Trophoblast cell (in vitro differentiated cells and primary cell): ENCODE measurements at regions not wholly inside any gene's neighbourhood (a gene's known extent, or its start where the extent isn't known, plus 50 kb on each side); places are given as distances from the start of the nearest gene placed in this dataset.

Experiments
- DNase-seq, 2 donors: peaks; one replicate each; pipeline ENCODE4 v3.0.0-alpha.2; 2016
- H2AFZ ChIP-seq: 2 replicates; pipeline ENCODE4 v1.6.1; 2013; ENCODE audit warnings: low read length, moderate library complexity, mild to moderate bottlenecking; ENCODE audit not compliant: insufficient read depth, poor library complexity
- H2AK5ac ChIP-seq: 2 replicates; pipeline ENCODE4 v1.6.1; 2013; ENCODE audit warnings: mild to moderate bottlenecking, low read length
- H2BK120ac ChIP-seq: 2 replicates; pipeline ENCODE4 v1.6.1; 2013; ENCODE audit warnings: low read length, mild to moderate bottlenecking, moderate library complexity; ENCODE audit not compliant: insufficient read depth, poor library complexity
- H2BK12ac ChIP-seq: 2 replicates; pipeline ENCODE4 v1.6.1; 2013; ENCODE audit warnings: mild to moderate bottlenecking, low read length, moderate library complexity
- H2BK5ac ChIP-seq: 2 replicates; pipeline ENCODE4 v1.6.1; 2013; ENCODE audit warnings: low read length, low read depth, moderate library complexity, mild to moderate bottlenecking; ENCODE audit not compliant: poor library complexity
- H3K14ac ChIP-seq: 2 replicates; pipeline ENCODE4 v1.6.1; 2013; ENCODE audit warnings: mild to moderate bottlenecking, low read length
- H3K18ac ChIP-seq: 2 replicates; pipeline ENCODE4 v1.6.1; 2013; ENCODE audit warnings: mild to moderate bottlenecking, low read length
- H3K23ac ChIP-seq: 2 replicates; pipeline ENCODE4 v1.6.1; 2013; ENCODE audit warnings: low read length
- H3K27ac ChIP-seq: 2 replicates; pipeline ENCODE4 v1.5.1; 2013; ENCODE audit warnings: low read depth, mild to moderate bottlenecking, inconsistent platforms, low read length, moderate library complexity
- H3K27me3 ChIP-seq: 2 replicates; pipeline ENCODE4 v1.6.1; 2013; ENCODE audit warnings: inconsistent platforms, mild to moderate bottlenecking, low read length, moderate library complexity; ENCODE audit not compliant: insufficient read depth
- H3K36me3 ChIP-seq, 2 experiments: 1 replicate in 1 of 2; 2 replicates in 1 of 2; pipeline ENCODE4 v1.6.1; 2013; ENCODE audit warnings: low read length in 2 of 2, mild to moderate bottlenecking in 2 of 2, moderate library complexity in 1 of 2; ENCODE audit not compliant: insufficient read depth in 2 of 2, control insufficient read depth in 1 of 2
- H3K4ac ChIP-seq: 2 replicates; pipeline ENCODE4 v1.6.1; 2013; ENCODE audit warnings: low read depth, mild to moderate bottlenecking, low read length, moderate library complexity
- H3K4me1 ChIP-seq, 2 experiments: 1 replicate in 1 of 2; 2 replicates in 1 of 2; pipeline ENCODE4 v1.6.1; 2013; ENCODE audit warnings: low read length in 2 of 2, mild to moderate bottlenecking in 2 of 2, moderate library complexity in 1 of 2; ENCODE audit not compliant: insufficient read depth in 2 of 2, control insufficient read depth in 1 of 2
- H3K4me2 ChIP-seq: 2 replicates; pipeline ENCODE4 v1.6.1; 2013; ENCODE audit warnings: inconsistent platforms, mild to moderate bottlenecking, low read length, moderate library complexity
- H3K4me3 ChIP-seq: 2 replicates; pipeline ENCODE4 v1.5.1; 2013; ENCODE audit warnings: mild to moderate bottlenecking, low read depth, low read length, inconsistent platforms
- H3K79me1 ChIP-seq: one replicate; pipeline ENCODE4 v1.6.1; 2013; ENCODE audit warnings: low read length
- H3K79me2 ChIP-seq: 2 replicates; pipeline ENCODE4 v1.6.1; 2013; ENCODE audit warnings: low read length, mild to moderate bottlenecking; ENCODE audit not compliant: control insufficient read depth, insufficient read depth, poor library complexity
- H3K9ac ChIP-seq: 2 replicates; pipeline ENCODE4 v1.6.1; 2013; ENCODE audit warnings: mild to moderate bottlenecking, low read length
- H3K9me3 ChIP-seq: 2 replicates; pipeline ENCODE4 v1.6.1; 2013; ENCODE audit warnings: low read depth, mild to moderate bottlenecking, control low read depth, inconsistent platforms, low read length; ENCODE audit not compliant: insufficient read depth
- H4K12ac ChIP-seq: 2 replicates; pipeline ENCODE4 v1.6.1; 2013; ENCODE audit warnings: low read depth, mild to moderate bottlenecking, low read length, moderate library complexity
- H4K8ac ChIP-seq: 2 replicates; pipeline ENCODE4 v1.6.1; 2013; ENCODE audit warnings: low read depth, mild to moderate bottlenecking, low read length, moderate library complexity
- H4K91ac ChIP-seq: one replicate; pipeline ENCODE4 v1.6.1; 2013; ENCODE audit warnings: low read depth, mild to moderate bottlenecking, low read length, moderate library complexity
- WGBS: extraction: QIAGEN DNeasy Blood & Tissue Kit; methylation state at CpG from one replicate; pipeline ENCODE4 v1.1.7; 2013; ENCODE audit warnings: missing lambda C conversion rate; ENCODE audit not compliant: insufficient read length, insufficient coverage; ENCODE audit errors: extremely low coverage; 5-methylcytosine and 5-hydroxymethylcytosine counted together

DNA sequence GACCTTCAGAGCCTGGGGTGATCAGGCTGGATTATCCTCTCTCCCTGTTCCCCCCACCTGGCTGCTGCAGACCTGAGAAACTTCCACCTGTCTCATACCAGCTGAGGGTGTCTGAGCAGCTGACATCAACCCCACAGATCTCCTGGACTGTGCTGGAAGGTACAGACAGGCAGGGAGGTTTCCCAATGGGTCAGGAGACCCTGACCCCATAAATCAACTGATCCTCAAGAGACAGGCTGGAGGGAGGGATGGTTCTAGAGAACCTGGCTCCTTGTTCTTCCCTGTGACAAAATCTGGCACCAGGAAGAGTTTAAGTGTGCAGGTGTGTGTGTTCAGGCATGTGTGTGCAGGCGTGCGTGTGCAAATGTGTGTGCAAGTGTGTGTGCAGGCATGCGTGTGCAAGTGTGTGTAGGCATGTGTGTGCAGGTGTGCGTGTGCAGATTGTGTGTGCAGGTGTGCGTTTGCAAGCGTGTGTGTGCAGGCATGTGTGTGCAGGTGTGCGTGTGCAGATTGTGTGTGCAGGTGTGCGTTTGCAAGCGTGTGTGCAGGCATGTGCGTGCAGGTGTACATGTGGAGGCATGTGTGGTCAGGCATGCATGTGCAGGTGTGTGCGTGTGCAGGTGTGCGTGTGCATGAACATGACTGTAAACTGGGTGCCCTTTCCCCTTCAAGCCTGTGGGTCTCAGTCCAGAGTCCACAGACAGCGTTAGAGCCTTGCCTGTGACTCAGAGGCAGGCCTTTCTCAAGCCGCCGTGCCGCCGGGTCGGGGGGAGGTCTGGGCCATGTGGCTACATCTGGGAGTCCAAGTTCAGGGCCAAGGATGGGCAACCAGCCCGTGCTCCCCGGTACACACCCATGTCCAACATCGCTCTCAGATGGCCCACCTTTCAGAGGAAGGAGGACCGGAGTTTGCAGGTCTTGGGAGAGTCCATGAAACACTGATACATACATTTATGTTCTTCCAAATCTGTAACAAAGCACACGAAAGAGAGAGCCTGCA, 50.1 kb upstream of the ELN start:
- Histone ChIP-seq H2BK5ac (no peak overlapping the region), H3K36me3 (no peaks in the 10 kb centered on the region), H3K4me1 (peaks cover 8 to 15% of the 10 kb centered on the region in 2 experiments), H3K27me3 (no peaks in the 10 kb centered on the region), H4K8ac (no peak overlapping the region), H3K4ac (no peak overlapping the region), H3K4me2 (no peak overlapping the region), H4K12ac (no peak overlapping the region), H2BK120ac (no peak overlapping the region), H2AK5ac (no peak overlapping the region), H3K18ac (no peak overlapping the region), H3K27ac (no peak overlapping the region), H2BK12ac (no peak overlapping the region), H3K23ac (no peak overlapping the region), H3K4me3 (peak overlapping the region; percentile 30), H3K9ac (no peak overlapping the region), H3K79me2 (no peaks in the 10 kb centered on the region), H4K91ac (no peak overlapping the region), H3K79me1 (peaks cover 3% of the 10 kb centered on the region), H3K9me3 (no peaks in the 10 kb centered on the region), H2AFZ (no peak overlapping the region), H3K14ac (no peak overlapping the region)
- no peak for DNase-seq
- no CpG with 5 or more reads among the region's 23 CpGs for WGBS
